ENCODE measurements at regions not wholly inside any gene's neighbourhood (a gene's known extent, or its start where the extent isn't known, plus 50 kb on each side); places are given as distances from the start of the nearest gene placed in this dataset.

DNA sequence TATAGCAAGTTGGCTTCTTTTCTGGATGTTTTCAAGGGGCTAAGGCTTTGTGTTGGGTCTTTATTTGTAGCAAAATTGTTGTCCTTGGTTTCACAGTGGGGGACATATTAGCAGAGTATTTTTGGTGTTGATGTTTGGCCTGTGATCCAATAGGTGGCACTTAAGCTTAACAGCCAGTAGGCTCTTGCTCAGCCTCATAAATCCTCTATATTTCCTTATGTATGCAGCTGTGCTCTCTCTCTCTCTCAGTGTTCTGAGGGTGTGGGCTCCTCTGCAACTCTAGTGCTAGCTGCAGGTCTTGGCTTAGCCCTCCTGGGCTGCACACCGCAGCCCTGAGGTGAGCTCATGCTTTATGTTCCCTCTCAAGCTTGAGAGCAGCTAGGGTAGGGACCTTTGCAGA, 195.0 kb upstream of the GHR start:
- no peaks in the 10 kb centered on the region for H3K27me3 ChIP-seq (replicated peaks)
- no peaks in the 10 kb centered on the region for H3K36me3 ChIP-seq (replicated peaks)
- no peak overlapping the region for H3K4me3 ChIP-seq (ENCODE audit: low read depth, low read length)
- TF ChIP-seq, protein P1, sequence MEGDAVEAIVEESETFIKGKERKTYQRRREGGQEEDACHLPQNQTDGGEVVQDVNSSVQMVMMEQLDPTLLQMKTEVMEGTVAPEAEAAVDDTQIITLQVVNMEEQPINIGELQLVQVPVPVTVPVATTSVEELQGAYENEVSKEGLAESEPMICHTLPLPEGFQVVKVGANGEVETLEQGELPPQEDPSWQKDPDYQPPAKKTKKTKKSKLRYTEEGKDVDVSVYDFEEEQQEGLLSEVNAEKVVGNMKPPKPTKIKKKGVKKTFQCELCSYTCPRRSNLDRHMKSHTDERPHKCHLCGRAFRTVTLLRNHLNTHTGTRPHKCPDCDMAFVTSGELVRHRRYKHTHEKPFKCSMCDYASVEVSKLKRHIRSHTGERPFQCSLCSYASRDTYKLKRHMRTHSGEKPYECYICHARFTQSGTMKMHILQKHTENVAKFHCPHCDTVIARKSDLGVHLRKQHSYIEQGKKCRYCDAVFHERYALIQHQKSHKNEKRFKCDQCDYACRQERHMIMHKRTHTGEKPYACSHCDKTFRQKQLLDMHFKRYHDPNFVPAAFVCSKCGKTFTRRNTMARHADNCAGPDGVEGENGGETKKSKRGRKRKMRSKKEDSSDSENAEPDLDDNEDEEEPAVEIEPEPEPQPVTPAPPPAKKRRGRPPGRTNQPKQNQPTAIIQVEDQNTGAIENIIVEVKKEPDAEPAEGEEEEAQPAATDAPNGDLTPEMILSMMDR (IDR thresholded peaks at IDR 0.05; ENCODE audit: low read depth, low read length, missing control alignments): no peak
- no peak for DNase-seq
- no peak overlapping the region for H3K27ac ChIP-seq
- in situ Hi-C loops (cut with HindIII; ENCODE audit: low pct_ligation_motif_present, low sequenced_read_pairs): no loop called here

DNA sequence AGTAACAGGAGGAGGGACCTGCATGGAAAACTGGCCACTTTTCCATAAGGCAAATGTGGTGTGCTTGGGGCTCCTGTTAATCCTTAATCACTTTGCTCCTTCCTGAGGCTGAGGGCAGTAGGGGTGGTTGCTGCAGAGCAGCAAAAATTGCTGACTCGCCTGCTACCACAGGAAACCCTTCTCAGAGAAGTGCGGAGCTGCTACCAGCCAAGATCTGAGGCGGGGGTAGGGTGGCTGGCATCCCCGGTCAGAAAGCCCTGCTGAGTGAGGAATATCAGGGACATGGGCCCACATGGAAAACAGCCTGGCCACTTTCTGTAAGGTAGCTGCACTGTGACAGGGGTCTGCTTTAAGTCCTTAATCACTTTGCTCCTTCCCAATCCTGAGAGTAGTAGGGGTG, 192.4 kb upstream of the GHR start:
- in situ Hi-C loops (cut with HindIII; ENCODE audit: low pct_ligation_motif_present, low sequenced_read_pairs): no loop called here
- TF ChIP-seq, protein P1 (IDR thresholded peaks at IDR 0.05; ENCODE audit: low read depth, low read length, missing control alignments): no peak

DNA sequence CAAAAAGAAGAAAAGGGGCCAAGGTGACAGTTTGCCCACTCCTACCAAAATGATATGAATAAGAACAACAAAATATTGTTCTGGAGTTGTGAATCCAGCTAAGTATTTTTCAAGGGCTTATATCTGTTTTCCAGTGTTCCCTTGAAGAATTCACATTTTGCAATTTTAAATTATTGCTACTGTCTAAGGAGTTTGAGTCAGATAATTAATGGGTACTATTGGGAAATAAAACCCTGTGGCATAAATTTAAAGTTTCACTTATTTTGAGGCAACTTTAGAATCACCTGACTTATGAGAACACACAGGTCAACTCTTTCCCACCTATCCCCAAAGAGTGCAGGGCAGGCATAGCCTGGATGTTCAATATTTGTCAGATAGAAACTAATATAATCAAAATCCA, 188.0 kb upstream of the GHR start:
- Histone ChIP-seq H3K27me3 (replicated peaks) (no peaks in the 10 kb centered on the region), H3K27ac (no peak overlapping the region), H3K36me3 (replicated peaks) (no peaks in the 10 kb centered on the region), H3K4me3 (ENCODE audit: low read depth, low read length) (no peak overlapping the region)
- no peak for DNase-seq
- TF ChIP-seq, protein P1 (IDR thresholded peaks at IDR 0.05; ENCODE audit: low read depth, low read length, missing control alignments): no peak
- in situ Hi-C loops (cut with HindIII; ENCODE audit: low pct_ligation_motif_present, low sequenced_read_pairs): no loop called here

More for the DNA sequence above, 192.4 kb upstream of the GHR start:
- Histone ChIP-seq H3K27me3 (replicated peaks) (no peaks in the 10 kb centered on the region), H3K4me3 (ENCODE audit: low read depth, low read length) (no peak overlapping the region), H3K36me3 (replicated peaks) (no peaks in the 10 kb centered on the region), H3K27ac (no peak overlapping the region)
- no peak for DNase-seq

DNA sequence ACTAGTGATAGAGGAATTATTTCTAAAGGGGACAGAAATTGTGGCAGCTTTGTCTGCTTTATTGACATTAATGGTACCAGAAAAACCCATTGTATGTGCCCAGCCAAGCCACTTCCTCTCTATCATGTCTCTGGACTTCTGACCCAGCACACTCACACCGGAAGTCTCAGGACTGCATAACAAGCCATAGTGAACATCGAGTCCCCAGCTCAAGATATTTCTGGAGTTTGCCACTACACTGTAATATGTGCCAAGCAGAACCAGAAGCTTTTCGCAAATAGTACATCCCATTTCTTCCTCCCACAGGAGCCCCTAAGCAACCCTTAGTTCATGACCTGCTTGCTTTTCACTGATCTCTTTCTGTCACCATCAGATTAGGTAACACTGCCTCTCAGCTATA, 187.4 kb upstream of the GHR start:
- DNase-seq: no peak

DNA sequence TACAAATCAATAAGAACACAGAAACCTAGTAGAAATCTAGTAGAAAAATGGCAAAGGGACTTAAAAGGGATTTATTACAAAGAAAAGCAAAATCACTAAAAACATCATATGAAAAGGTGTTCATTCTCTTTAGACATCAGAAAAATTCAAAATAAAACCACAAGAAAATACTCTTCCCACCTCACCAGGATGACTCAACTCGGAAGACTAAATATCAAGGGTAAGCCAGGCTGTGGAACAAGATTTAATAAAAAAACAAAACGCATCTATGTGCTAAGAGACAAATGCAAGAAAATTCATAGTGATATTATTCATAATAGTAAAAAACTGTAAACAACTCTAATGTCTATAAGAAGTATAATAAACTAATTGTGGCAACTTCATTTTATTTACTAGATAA, 181.6 kb upstream of the GHR start:
- H3K27me3 ChIP-seq (replicated peaks): no peaks in the 10 kb centered on the region
- H3K36me3 ChIP-seq (replicated peaks): no peaks in the 10 kb centered on the region
- TF ChIP-seq, protein P1 (IDR thresholded peaks at IDR 0.05; ENCODE audit: low read depth, low read length, missing control alignments): no peak
- H3K27ac ChIP-seq: no peak overlapping the region
- in situ Hi-C loops (cut with HindIII; ENCODE audit: low pct_ligation_motif_present, low sequenced_read_pairs): no loop called here
- H3K4me3 ChIP-seq (ENCODE audit: low read depth, low read length): no peak overlapping the region
- no peak for DNase-seq

More for the DNA sequence above, 187.4 kb upstream of the GHR start:
- no peak overlapping the region for H3K4me3 ChIP-seq (ENCODE audit: low read depth, low read length)
- no peaks in the 10 kb centered on the region for H3K36me3 ChIP-seq (replicated peaks)
- TF ChIP-seq, protein P1 (IDR thresholded peaks at IDR 0.05; ENCODE audit: low read depth, low read length, missing control alignments): no peak
- H3K27me3 ChIP-seq (replicated peaks): no peaks in the 10 kb centered on the region
- in situ Hi-C loops (cut with HindIII; ENCODE audit: low pct_ligation_motif_present, low sequenced_read_pairs): no loop called here
- H3K27ac ChIP-seq: no peak overlapping the region

DNA sequence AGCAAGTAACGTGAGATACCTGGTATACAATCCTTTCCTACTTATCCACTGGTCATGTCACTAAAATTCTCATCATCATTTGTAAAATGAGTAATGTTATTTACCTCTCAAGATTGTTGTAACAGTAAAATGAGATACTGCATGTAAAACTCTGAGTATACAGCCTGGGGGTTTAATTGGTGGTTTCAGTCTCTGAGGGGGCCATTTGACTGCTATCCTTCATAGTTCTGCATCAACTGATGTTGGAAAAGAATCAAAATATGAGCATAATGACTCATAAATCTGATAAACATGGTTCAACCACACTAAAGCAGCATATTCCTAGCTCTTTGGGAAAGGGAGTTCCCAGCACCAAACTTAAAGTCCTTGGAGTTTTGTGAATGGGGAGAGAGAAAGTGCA, 181.0 kb upstream of the GHR start:
- H3K4me3 ChIP-seq (ENCODE audit: low read depth, low read length): no peak overlapping the region
- H3K27me3 ChIP-seq (replicated peaks): no peaks in the 10 kb centered on the region
- DNase-seq: no peak
- TF ChIP-seq, protein P1 (IDR thresholded peaks at IDR 0.05; ENCODE audit: low read depth, low read length, missing control alignments): no peak
- in situ Hi-C loops (cut with HindIII; ENCODE audit: low pct_ligation_motif_present, low sequenced_read_pairs): no loop called here
- H3K27ac ChIP-seq: no peak overlapping the region
- no peaks in the 10 kb centered on the region for H3K36me3 ChIP-seq (replicated peaks)

All from brain microvascular endothelial cell (primary cell).